OCI-LY1 (cell line): ENCODE measurements at regions not wholly inside any gene's neighbourhood (a gene's known extent, or its start where the extent isn't known, plus 50 kb on each side); places are given as distances from the start of the nearest gene placed in this dataset.

Source experiments
- H2AFZ ChIP-seq: fragments of 200-600 bp; sonication (generic), shearing (Covaris generic); 2 replicates; pipeline ENCODE4 v1.6.0; 2014; ENCODE audit warnings: antibody characterized with exemption, mild to moderate bottlenecking, low read length
- H3F3A ChIP-seq: fragments of 200-600 bp; sonication (generic), shearing (Covaris generic); 2 replicates; pipeline ENCODE4 v1.6.0; 2014; ENCODE audit warnings: mild to moderate bottlenecking, antibody characterized with exemption, low read length, moderate library complexity; ENCODE audit not compliant: insufficient read depth
- H3K27ac ChIP-seq: fragments of 200-600 bp; sonication (generic); 2 replicates; pipeline ENCODE4 v1.5.1; 2014; ENCODE audit warnings: low read length, mixed run types, mild to moderate bottlenecking, low read depth; ENCODE audit not compliant: poor library complexity, severe bottlenecking
- H3K27me3 ChIP-seq: fragments of 200-600 bp; sonication (generic); 2 replicates; pipeline ENCODE4 v1.6.0; 2014; ENCODE audit warnings: antibody characterized with exemption, mild to moderate bottlenecking, low read length, moderate library complexity; ENCODE audit not compliant: insufficient read depth
- H3K36me3 ChIP-seq: fragments of 200-600 bp; sonication (generic); 2 replicates; pipeline ENCODE4 v1.6.1; 2014; ENCODE audit warnings: mild to moderate bottlenecking, antibody characterized with exemption, low read length, moderate library complexity, mixed read lengths; ENCODE audit not compliant: insufficient read depth
- H3K4me1 ChIP-seq: fragments of 200-600 bp; sonication (generic); 2 replicates; pipeline ENCODE4 v1.5.1; 2014; ENCODE audit warnings: mild to moderate bottlenecking, low read length, moderate library complexity; ENCODE audit not compliant: insufficient read depth, severe bottlenecking
- H3K4me2 ChIP-seq: fragments of 200-600 bp; sonication (generic), shearing (Covaris generic); 2 replicates; pipeline ENCODE4 v1.6.1; 2014; ENCODE audit warnings: low read length
- H3K4me3 ChIP-seq: fragments of 200-600 bp; sonication (generic); 2 replicates; pipeline ENCODE4 v1.5.1; 2014; ENCODE audit warnings: low read length, low read depth, mild to moderate bottlenecking, mixed read lengths; ENCODE audit not compliant: poor library complexity, severe bottlenecking
- H3K79me2 ChIP-seq: fragments of 200-600 bp; shearing (Covaris generic); 2 replicates; pipeline ENCODE4 v1.6.1; 2016; ENCODE audit warnings: mixed run types, low read length, mixed read lengths; ENCODE audit not compliant: insufficient read depth
- H3K9ac ChIP-seq: fragments of 200-600 bp; sonication (generic), shearing (Covaris generic); 2 replicates; pipeline ENCODE4 v1.6.1; 2014; ENCODE audit warnings: mild to moderate bottlenecking, low read length, mixed read lengths
- H3K9me2 ChIP-seq: fragments of 200-600 bp; sonication (generic), shearing (Covaris generic); 2 replicates; pipeline ENCODE4 v1.6.1; 2014; ENCODE audit warnings: low read depth, mild to moderate bottlenecking, low read length, mixed read lengths
- H3K9me3 ChIP-seq: fragments of 200-600 bp; shearing (Covaris generic); 2 replicates; pipeline ENCODE4 v1.6.1; 2014; ENCODE audit warnings: low read length, mixed read lengths
- H4K20me1 ChIP-seq: fragments of 200-600 bp; sonication (generic), shearing (Covaris generic); 2 replicates; pipeline ENCODE4 v1.6.0; 2016; ENCODE audit warnings: mild to moderate bottlenecking, low read length; ENCODE audit not compliant: insufficient read depth
- CTCF ChIP-seq: fragments of 200-600 bp; sonication (generic), shearing (Covaris generic); IDR thresholded peaks from 2 replicates; pipeline ENCODE4 v1.5.1; 2017; ENCODE audit warnings: mild to moderate bottlenecking, antibody characterized with exemption, low read length, moderate library complexity, mixed read lengths
- EZH2 ChIP-seq: fragments of 200-600 bp; sonication (generic), shearing (Covaris generic); IDR thresholded peaks from 2 replicates; pipeline ENCODE4 v1.8.0; 2017; ENCODE audit warnings: borderline replicate concordance, mixed run types, mild to moderate bottlenecking, antibody characterized with exemption, low read length, moderate library complexity, mixed read lengths

DNA sequence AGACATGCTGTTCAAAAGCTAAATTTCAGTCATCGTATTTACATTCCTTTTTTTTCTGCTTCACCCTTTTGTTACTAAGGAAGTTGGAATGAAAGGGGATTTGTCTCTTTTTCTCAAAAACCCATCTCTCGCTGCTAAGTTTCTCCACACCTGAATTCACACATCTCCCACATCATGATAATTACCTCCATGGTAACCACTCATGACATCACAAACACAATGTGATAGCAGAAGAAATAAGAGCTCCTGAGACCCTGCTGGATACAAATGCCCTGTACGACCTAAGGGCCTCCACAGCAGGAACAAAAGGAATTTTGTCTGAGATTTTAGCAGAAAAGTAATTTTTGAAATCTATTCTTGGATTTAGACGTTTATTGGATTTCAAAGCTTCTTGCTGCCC, 82.6 kb upstream of the GNAO1 start:
- H3K9ac ChIP-seq, result no peak overlapping the region
- no peak overlapping the region for H3K4me3 ChIP-seq
- no peak overlapping the region for H3K4me2 ChIP-seq
- no peaks in the 10 kb centered on the region for H3K9me3 ChIP-seq
- no peaks in the 10 kb centered on the region for H3K9me2 ChIP-seq
- H4K20me1 ChIP-seq, result no peaks in the 10 kb centered on the region
- no peaks in the 10 kb centered on the region for H3K79me2 ChIP-seq
- no peak overlapping the region for H3K27ac ChIP-seq
- no peaks in the 10 kb centered on the region for H3K27me3 ChIP-seq
- H2AFZ ChIP-seq, result no peak overlapping the region
- no peaks in the 10 kb centered on the region for H3K36me3 ChIP-seq
- no peaks in the 10 kb centered on the region for H3F3A ChIP-seq
- TF ChIP-seq EZH2 (no peak), CTCF (no peak)
- H3K4me1 ChIP-seq, result no peaks in the 10 kb centered on the region

GRCh38 chr16:56108056-56108471, 83.2 kb upstream of the GNAO1 start:
- Histone ChIP-seq H3K4me1 (no peaks in the 10 kb centered on the region), H3K36me3 (no peaks in the 10 kb centered on the region), H3K79me2 (no peaks in the 10 kb centered on the region), H3K4me2 (no peak overlapping the region), H4K20me1 (no peaks in the 10 kb centered on the region), H3F3A (no peaks in the 10 kb centered on the region), H3K27ac (no peak overlapping the region), H3K4me3 (no peak overlapping the region), H2AFZ (no peak overlapping the region), H3K9me2 (no peaks in the 10 kb centered on the region), H3K27me3 (no peaks in the 10 kb centered on the region), H3K9me3 (no peaks in the 10 kb centered on the region), H3K9ac (no peak overlapping the region)
- TF ChIP-seq CTCF (no peak), EZH2 (no peak)

GRCh38 chr16:56106527-56106926, 84.8 kb upstream of the GNAO1 start:
- no peaks in the 10 kb centered on the region for H3K79me2 ChIP-seq
- H3K27me3 ChIP-seq, result no peaks in the 10 kb centered on the region
- H3K9me3 ChIP-seq, result no peaks in the 10 kb centered on the region
- H3K9me2 ChIP-seq, result no peaks in the 10 kb centered on the region
- no peaks in the 10 kb centered on the region for H3K36me3 ChIP-seq
- no peak overlapping the region for H2AFZ ChIP-seq
- no peak overlapping the region for H3K4me3 ChIP-seq
- no peak overlapping the region for H3K4me2 ChIP-seq
- no peaks in the 10 kb centered on the region for H3K4me1 ChIP-seq
- no peaks in the 10 kb centered on the region for H4K20me1 ChIP-seq
- no peak for TF ChIP-seq EZH2
- no peak for TF ChIP-seq CTCF
- no peak overlapping the region for H3K9ac ChIP-seq
- no peak overlapping the region for H3K27ac ChIP-seq
- H3F3A ChIP-seq, result no peaks in the 10 kb centered on the region
